H1 (cell line): ENCODE measurements at regions not wholly inside any gene's neighbourhood (a gene's known extent, or its start where the extent isn't known, plus 50 kb on each side); places are given as distances from the start of the nearest gene placed in this dataset.

Experiments used
- CTCF ChIA-PET: fragments of 300-600 bp; sonication (Branson Sonifier 250); formaldehyde crosslinking; loops from one replicate; lab custom pipeline; 2021; ENCODE audit not compliant: partially characterized antibody; lab: Charles Lee
- POLR2A ChIA-PET: fragments of 300-600 bp; sonication (Branson Sonifier 250); formaldehyde crosslinking; loops from one replicate; lab custom pipeline; 2021; ENCODE audit warnings: inconsistent platforms; ENCODE audit not compliant: partially characterized antibody; lab: Charles Lee
- DNase-seq, 2 experiments: peaks; one replicate each; pipeline versions ENCODE4 v3.0.0 to v3.0.0-alpha.2; 2010 to 2022; ENCODE audit warnings: low spot score in 2 of 2, low read depth in 1 of 2, mixed read lengths in 1 of 2
- FAIRE-seq: peaks from 2 replicates; lab custom pipeline; 2011; peaks lifted over from hg19 to GRCh38; lab: Jason Lieb, UNC
- H2AFZ ChIP-seq: 2 replicates; pipeline ENCODE4 v1.8.1; 2012; ENCODE audit warnings: low read length, inconsistent platforms
- H2AK5ac ChIP-seq: 2 replicates; pipeline ENCODE4 v1.6.1; 2013; ENCODE audit warnings: low read depth, low read length
- H2BK120ac ChIP-seq: replicated peaks from 2 replicates; pipeline ENCODE3; 2013; ENCODE audit warnings: low read depth, low read length, inconsistent platforms
- H2BK12ac ChIP-seq: 2 replicates; pipeline ENCODE4 v1.6.1; 2013; ENCODE audit warnings: low read depth, low read length
- H2BK15ac ChIP-seq: 2 replicates; pipeline ENCODE4 v1.6.1; 2013; ENCODE audit warnings: low read length
- H2BK20ac ChIP-seq: 2 replicates; pipeline ENCODE4 v1.6.1; 2013; ENCODE audit warnings: low read length
- H2BK5ac ChIP-seq: 2 replicates; pipeline ENCODE4 v1.6.1; 2013; ENCODE audit warnings: low read depth, low read length
- H3K14ac ChIP-seq: 2 replicates; pipeline ENCODE4 v1.6.1; 2013; ENCODE audit warnings: inconsistent platforms; ENCODE audit not compliant: insufficient read length
- H3K18ac ChIP-seq: 2 replicates; pipeline ENCODE4 v1.6.1; 2013; ENCODE audit warnings: low read length; ENCODE audit errors: extremely low read depth
- H3K23ac ChIP-seq: 2 replicates; pipeline ENCODE4 v1.6.1; 2013; ENCODE audit warnings: inconsistent platforms; ENCODE audit not compliant: insufficient read length
- H3K23me2 ChIP-seq: 2 replicates; pipeline ENCODE4 v1.6.1; 2013; ENCODE audit warnings: low read depth, low read length
- H3K27ac ChIP-seq: 2 replicates; pipeline ENCODE4 v1.6.1; 2011; ENCODE audit warnings: low read depth, low read length, inconsistent platforms
- H3K27me3 ChIP-seq, 4 experiments: replicated peaks in 1 of 4; 1 replicate in 1 of 4; 2 replicates in 3 of 4; pipeline versions ENCODE4 v1.6.1 to v1.8.1; 2011 to 2013; ENCODE audit warnings: low read length in 3 of 4, mild to moderate bottlenecking in 3 of 4, inconsistent platforms in 2 of 4, mixed read lengths in 2 of 4, moderate library complexity in 1 of 4; ENCODE audit not compliant: control insufficient read depth in 3 of 4, insufficient read depth in 3 of 4; ENCODE audit errors: extremely low read depth in 1 of 4
- H3K36me3 ChIP-seq, 4 experiments: 2 replicates each; pipeline versions ENCODE4 v1.6.1 to v1.8.1; 2011 to 2013; ENCODE audit warnings: mild to moderate bottlenecking in 4 of 4, low read length in 3 of 4, moderate library complexity in 2 of 4, control low read depth in 1 of 4, inconsistent platforms in 1 of 4; ENCODE audit not compliant: insufficient read depth in 4 of 4, control insufficient read depth in 2 of 4
- H3K4ac ChIP-seq: replicated peaks from 2 replicates; pipeline ENCODE3; 2013; ENCODE audit warnings: low read length, low read depth, mixed read lengths, inconsistent platforms; ENCODE audit not compliant: insufficient read length
- H3K4me1 ChIP-seq, 4 experiments: replicated peaks in 1 of 4; 1 replicate in 1 of 4; 2 replicates in 3 of 4; pipeline versions ENCODE4 v1.6.1 to v1.8.1; 2011 to 2013; ENCODE audit warnings: low read length in 3 of 4, inconsistent platforms in 2 of 4, mixed read lengths in 1 of 4; ENCODE audit not compliant: insufficient read depth in 4 of 4, control insufficient read depth in 3 of 4
- H3K4me2 ChIP-seq, 2 experiments: 2 replicates each; pipeline versions ENCODE4 v1.6.1 to v1.8.1; 2011 to 2013; ENCODE audit warnings: low read depth in 2 of 2, low read length in 2 of 2, control low read depth in 1 of 2, inconsistent platforms in 1 of 2, mild to moderate bottlenecking in 1 of 2; ENCODE audit not compliant: insufficient read depth in 1 of 2
- H3K4me3 ChIP-seq, 4 experiments: fragments of 200-600, 300-600 bp in 1 of 4; sonication (generic), shearing (Covaris generic), sonication (Bioruptor Twin) in 1 of 4; 2 replicates each; pipeline versions ENCODE4 v1.5.1 to v1.8.1; 2011 to 2016; ENCODE audit warnings: low read length in 4 of 4, low read depth in 3 of 4, control low read depth in 2 of 4, inconsistent platforms in 2 of 4, mild to moderate bottlenecking in 2 of 4, mixed read lengths in 1 of 4, moderate library complexity in 1 of 4; ENCODE audit not compliant: insufficient read depth in 2 of 4; ENCODE audit errors: extremely low read depth in 1 of 4
- H3K56ac ChIP-seq: replicated peaks from 2 replicates; pipeline ENCODE3; 2013; ENCODE audit warnings: low read depth, mild to moderate bottlenecking, mixed read lengths, low read length, inconsistent platforms; ENCODE audit not compliant: insufficient read length
- H3K79me1 ChIP-seq: 2 replicates; pipeline ENCODE4 v1.6.1; 2013; ENCODE audit warnings: low read depth, low read length, control low read depth
- H3K79me2 ChIP-seq, 2 experiments: 2 replicates each; pipeline versions ENCODE4 v1.6.1 to v1.8.1; 2012 to 2013; ENCODE audit warnings: low read length in 2 of 2, mild to moderate bottlenecking in 2 of 2, inconsistent platforms in 1 of 2; ENCODE audit not compliant: insufficient read depth in 2 of 2, control insufficient read depth in 1 of 2
- H3K9ac ChIP-seq, 4 experiments: replicated peaks in 1 of 4; 1 replicate in 1 of 4; 2 replicates in 3 of 4; pipeline versions ENCODE4 v1.6.1 to v1.8.1; 2011 to 2013; ENCODE audit warnings: low read depth in 3 of 4, low read length in 3 of 4, control low read depth in 2 of 4, mild to moderate bottlenecking in 2 of 4, moderate library complexity in 2 of 4, inconsistent platforms in 1 of 4; ENCODE audit errors: extremely low read depth in 1 of 4
- H3K9me3 ChIP-seq, 2 experiments: 2 replicates each; pipeline versions ENCODE4 v1.6.1 to v1.8.1; 2012 to 2013; ENCODE audit warnings: mild to moderate bottlenecking in 2 of 2, moderate library complexity in 2 of 2, control low read depth in 1 of 2, inconsistent platforms in 1 of 2, low read depth in 1 of 2, low read length in 1 of 2, mixed read lengths in 1 of 2; ENCODE audit not compliant: insufficient read depth in 2 of 2
- H4K20me1 ChIP-seq, 2 experiments: replicated peaks in 1 of 2; 2 replicates each; pipeline versions ENCODE3 to v1.8.1; 2011 to 2013; ENCODE audit warnings: inconsistent platforms in 2 of 2, low read length in 2 of 2, mild to moderate bottlenecking in 1 of 2; ENCODE audit not compliant: insufficient read depth in 2 of 2, control insufficient read depth in 1 of 2
- H4K5ac ChIP-seq: 2 replicates; pipeline ENCODE4 v1.6.1; 2013; ENCODE audit warnings: low read length, low read depth, mixed read lengths, inconsistent platforms; ENCODE audit not compliant: insufficient read length
- H4K8ac ChIP-seq: 2 replicates; pipeline ENCODE4 v1.8.0; 2013; ENCODE audit warnings: mild to moderate bottlenecking, moderate library complexity, low read length, inconsistent platforms; ENCODE audit not compliant: insufficient read depth; ENCODE audit errors: extremely low read depth
- H4K91ac ChIP-seq: replicated peaks from 2 replicates; pipeline ENCODE3; 2013; ENCODE audit warnings: low read length, mixed read lengths, inconsistent platforms; ENCODE audit not compliant: insufficient read length
- BACH1 ChIP-seq: IDR thresholded peaks from 2 replicates; pipeline ENCODE4 v1.6.1; 2012; ENCODE audit warnings: low read length, improper control_type of control experiment
- CHD1 ChIP-seq: IDR thresholded peaks from 2 replicates; pipeline ENCODE4 v1.6.1; 2012; ENCODE audit warnings: low read depth, low read length, improper control_type of control experiment
- E2F6 ChIP-seq: IDR thresholded peaks from 2 replicates; pipeline ENCODE4 v1.6.1; 2012; ENCODE audit warnings: inconsistent platforms
- FOSL1 ChIP-seq: IDR thresholded peaks from 2 replicates; pipeline ENCODE4 v1.6.1; 2011; ENCODE audit warnings: mild to moderate bottlenecking, low read depth, low read length, moderate library complexity; ENCODE audit not compliant: insufficient read depth
- HDAC6 ChIP-seq: IDR thresholded peaks from one replicate; pipeline ENCODE4 v1.7.1; 2012; ENCODE audit warnings: low read depth, mild to moderate bottlenecking, inconsistent platforms, low read length, moderate library complexity
- JUN ChIP-seq: IDR thresholded peaks from 2 replicates; pipeline ENCODE4 v1.6.1; 2011; ENCODE audit warnings: low read depth, mild to moderate bottlenecking, improper control_type of control experiment, low read length
- KDM4A ChIP-seq: IDR thresholded peaks from one replicate; pipeline ENCODE4 v1.7.1; 2012; ENCODE audit warnings: low read depth, mild to moderate bottlenecking, moderate library complexity, low read length, inconsistent platforms; ENCODE audit not compliant: severe bottlenecking
- RNF2 ChIP-seq: fragments of 200-900, 300-1000 bp; sonication (generic); IDR thresholded peaks from 2 replicates; pipeline ENCODE4 v1.7.1; 2016; ENCODE audit warnings: borderline replicate concordance, low read depth, mild to moderate bottlenecking, antibody characterized with exemption, low read length; ENCODE audit not compliant: poor library complexity, severe bottlenecking; ENCODE audit errors: missing control alignments
- RXRA ChIP-seq: IDR thresholded peaks from 2 replicates; pipeline ENCODE4 v1.6.1; 2011; ENCODE audit warnings: low read depth, mild to moderate bottlenecking, low read length, moderate library complexity; ENCODE audit not compliant: insufficient read depth
- SIN3A ChIP-seq, 2 experiments: IDR thresholded peaks in 1 of 2; conservative IDR thresholded peaks in 1 of 2; 2 replicates each; pipeline ENCODE4 v1.6.1; 2011 to 2012; ENCODE audit warnings: low read length in 2 of 2, improper control_type of control experiment in 1 of 2, low read depth in 1 of 2, mild to moderate bottlenecking in 1 of 2
- SUZ12 ChIP-seq: fragments of 200-600 bp; sonication (generic); IDR thresholded peaks from 2 replicates; pipeline ENCODE4 v1.6.1; 2012; ENCODE audit warnings: mild to moderate bottlenecking, inconsistent platforms, low read length, moderate library complexity, mixed read lengths
- TEAD4 ChIP-seq: IDR thresholded peaks from 2 replicates; pipeline ENCODE4 v1.6.1; 2012; ENCODE audit warnings: low read depth, low read length, inconsistent platforms, mixed read lengths
- YY1 ChIP-seq: IDR thresholded peaks from 2 replicates; pipeline ENCODE4 v1.6.1; 2011; ENCODE audit warnings: low read depth, mild to moderate bottlenecking, low read length
- ZNF274 ChIP-seq: IDR thresholded peaks from 2 replicates; pipeline ENCODE4 v1.7.0; 2012; ENCODE audit warnings: low read length, borderline replicate concordance; ENCODE audit errors: extremely low read depth
- WGBS, 2 experiments: shearing (Covaris generic) in 1 of 2; methylation state at CpG; one replicate each; pipeline versions ENCODE4 v1.1.6 to v1.1.7; 2013 to 2015; ENCODE audit warnings: low lambda C conversion rate in 2 of 2, mixed read lengths in 2 of 2, inconsistent platforms in 1 of 2, low coverage in 1 of 2, missing lambda C conversion rate in 1 of 2; ENCODE audit not compliant: insufficient replicate concordance in 2 of 2, insufficient coverage in 1 of 2, insufficient read length in 1 of 2; ENCODE audit errors: extremely low coverage in 1 of 2, missing lambda C conversion rate in 1 of 2; 5-methylcytosine and 5-hydroxymethylcytosine counted together

DNA sequence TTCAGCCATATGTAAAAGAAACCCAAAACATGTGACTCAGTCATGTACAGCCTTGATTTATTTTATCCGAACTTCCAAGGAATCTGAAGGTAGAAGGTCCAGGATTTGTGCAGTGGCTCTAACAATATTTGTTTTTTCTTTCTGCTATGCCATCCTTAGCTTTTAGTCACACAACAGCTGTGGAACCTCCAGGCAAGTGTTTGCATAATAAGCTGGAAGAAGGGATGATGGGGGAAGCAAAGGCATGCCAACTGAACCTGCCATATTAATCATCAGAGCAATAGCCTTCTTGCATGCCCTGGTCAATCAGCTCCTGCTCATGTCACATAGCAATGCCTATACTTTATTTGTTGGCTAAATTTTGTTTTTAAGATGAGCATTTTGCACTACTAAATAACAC lies 444.7 kb upstream of the ARPP21 start:
- no peak overlapping the region for H3K4me3 ChIP-seq
- H2BK5ac ChIP-seq = no peak overlapping the region
- no peak overlapping the region for H4K5ac ChIP-seq
- H3K79me1 ChIP-seq = no peaks in the 10 kb centered on the region
- H2BK12ac ChIP-seq = no peak overlapping the region
- no peaks in the 10 kb centered on the region for H3K36me3 ChIP-seq
- no peak overlapping the region for H2BK15ac ChIP-seq
- H2BK120ac ChIP-seq = no peak overlapping the region
- no peak overlapping the region for H2AK5ac ChIP-seq
- H2BK20ac ChIP-seq = no peak overlapping the region
- no peaks in the 10 kb centered on the region for H3K23me2 ChIP-seq
- H3K18ac ChIP-seq = no peak overlapping the region
- no peaks in the 10 kb centered on the region for H3K79me2 ChIP-seq
- H3K9me3 ChIP-seq = no peaks in the 10 kb centered on the region
- no peak overlapping the region for H3K27ac ChIP-seq
- H4K8ac ChIP-seq = no peak overlapping the region
- no peak overlapping the region for H3K23ac ChIP-seq
- H3K14ac ChIP-seq = no peak overlapping the region
- H3K56ac ChIP-seq = no peak overlapping the region
- H4K91ac ChIP-seq = no peak overlapping the region
- no peak overlapping the region for H3K4ac ChIP-seq
- no peaks in the 10 kb centered on the region for H4K20me1 ChIP-seq
- H3K4me1 ChIP-seq = no peaks in the 10 kb centered on the region
- ChIA-PET POLR2A (no interaction called here), CTCF (interaction anchor here (0.5 to 0.7 kb wide), 2 partner anchors 118 to 128 kb away, joined by 3 to 5 read pairs; no protein-coding TSS in a partner anchor)
- FAIRE-seq = no peak
- H3K4me2 ChIP-seq = no peak overlapping the region
- DNase-seq = no peak
- WGBS, 2 experiments = 78% methylated on average over 1 of the region's 1 CpG; no CpG with 5 or more reads in 1 of the 2 experiments
- H3K27me3 ChIP-seq = no peaks in the 10 kb centered on the region
- H3K9ac ChIP-seq = no peak overlapping the region
- H2AFZ ChIP-seq = no peak overlapping the region
- TF ChIP-seq JUN (no peak), SUZ12 (no peak), E2F6 (no peak), ZNF274 (no peak), RNF2 (no peak), CHD1 (no peak), RXRA (no peak), FOSL1 (no peak), SIN3A (conservative IDR thresholded peaks at IDR 0.05 in 1 of 2, IDR thresholded peaks at IDR 0.05 in 1 of 2; ENCODE audit: low read depth in 1 of 2, low read length in 2 of 2) (no peak), TEAD4 (no peak), KDM4A (no peak), YY1 (no peak), BACH1 (no peak), HDAC6 (no peak)
